Activated T-cell treated with anti-CD3 and anti-CD28 coated beads, Interleukin-2, amount 50 U/mL, for 72 hours (primary cell): ENCODE measurements at regions not wholly inside any gene's neighbourhood (a gene's known extent, or its start where the extent isn't known, plus 50 kb on each side); places are given as distances from the start of the nearest gene placed in this dataset.

ENCODE experiments used
- ATAC-seq, 2 donors: fragments of 150-1000 bp; cut with Tn5 transposase; replicated peaks in 1 of 2; 2 replicates each; pipeline ENCODE4 v1.10.0; 2021; ENCODE audit warnings: moderate library complexity in 2 of 2, mild to moderate bottlenecking in 1 of 2
- DNase-seq, 2 donors: peaks; one replicate each; pipeline ENCODE4 v3.0.0; 2021 to 2022; ENCODE audit warnings: mixed read lengths in 1 of 2
- H3K27ac Mint-ChIP-seq: one replicate; pipeline ENCODE4 v1.8.0; 2022; ENCODE audit warnings: mild to moderate bottlenecking, moderate library complexity, mixed read lengths
- H3K27me3 Mint-ChIP-seq: one replicate; pipeline ENCODE4 v1.8.0; 2022; ENCODE audit warnings: low read depth, mixed read lengths
- H3K36me3 Mint-ChIP-seq, 2 donors: one replicate each; pipeline ENCODE4 v1.8.0; 2022; ENCODE audit warnings: mixed read lengths in 2 of 2, mild to moderate bottlenecking in 1 of 2; ENCODE audit not compliant: insufficient read depth in 2 of 2
- H3K4me1 Mint-ChIP-seq: one replicate; pipeline ENCODE4 v1.8.0; 2022; ENCODE audit warnings: low read depth, mixed read lengths
- H3K4me3 Mint-ChIP-seq, 2 donors: one replicate each; pipeline ENCODE4 v1.8.0; 2022; ENCODE audit warnings: mild to moderate bottlenecking in 2 of 2, mixed read lengths in 2 of 2, moderate library complexity in 2 of 2
- H3K9me3 Mint-ChIP-seq, 2 donors: one replicate each; pipeline ENCODE4 v1.8.0; 2022; ENCODE audit warnings: mixed read lengths in 2 of 2

- no peak overlapping the region for H3K27ac Mint-ChIP-seq
- H3K4me3 Mint-ChIP-seq: no peak overlapping the region
- DNase-seq (no peak), ATAC-seq (no peak)
- H3K27me3 Mint-ChIP-seq: no peaks in the 10 kb centered on the region
- H3K36me3 Mint-ChIP-seq: no peaks in the 10 kb centered on the region
- peaks cover 2 to 4% of the 10 kb centered on the region in 2 donors for H3K9me3 Mint-ChIP-seq
- no peaks in the 10 kb centered on the region for H3K4me1 Mint-ChIP-seq
Measured at GRCh38 chr18:56189615-56190014, 448.8 kb downstream of the TXNL1 start.

GRCh38 chr18:56188529-56189275 is 449.7 kb downstream of the TXNL1 start:
- no peak overlapping the region for H3K4me3 Mint-ChIP-seq
- no peaks in the 10 kb centered on the region for H3K36me3 Mint-ChIP-seq
- H3K27ac Mint-ChIP-seq: no peak overlapping the region
- no peaks in the 10 kb centered on the region for H3K4me1 Mint-ChIP-seq
- no peak for ATAC-seq
- DNase-seq: no peak
- H3K27me3 Mint-ChIP-seq: no peaks in the 10 kb centered on the region
- H3K9me3 Mint-ChIP-seq: peaks cover 4 to 5% of the 10 kb centered on the region in 2 donors

GRCh38 chr18:56186319-56186718 is 452.1 kb downstream of the TXNL1 start:
- H3K4me1 Mint-ChIP-seq: no peaks in the 10 kb centered on the region
- H3K4me3 Mint-ChIP-seq: no peak overlapping the region
- no peak overlapping the region for H3K27ac Mint-ChIP-seq
- no peaks in the 10 kb centered on the region for H3K36me3 Mint-ChIP-seq
- DNase-seq: no peak
- no peak for ATAC-seq
- no peaks in the 10 kb centered on the region for H3K27me3 Mint-ChIP-seq
- peaks cover 5% of the 10 kb centered on the region in 2 donors for H3K9me3 Mint-ChIP-seq

- no peaks in the 10 kb centered on the region for H3K36me3 Mint-ChIP-seq
- no peak for DNase-seq
- H3K4me3 Mint-ChIP-seq: no peak overlapping the region
- no peak for ATAC-seq
- H3K27ac Mint-ChIP-seq: no peak overlapping the region
- H3K4me1 Mint-ChIP-seq: no peaks in the 10 kb centered on the region
- peaks cover 5% of the 10 kb centered on the region in 2 donors for H3K9me3 Mint-ChIP-seq
- H3K27me3 Mint-ChIP-seq: no peaks in the 10 kb centered on the region
Measured at GRCh38 chr18:56185126-56185525, 453.3 kb downstream of the TXNL1 start.

GRCh38 chr18:56176751-56177150 is 461.6 kb downstream of the TXNL1 start:
- H3K36me3 Mint-ChIP-seq: no peaks in the 10 kb centered on the region
- no peak overlapping the region for H3K27ac Mint-ChIP-seq

GRCh38 chr18:56175330-56176001 is 462.9 kb downstream of the TXNL1 start:
- peaks cover 0 to 3% of the 10 kb centered on the region in 2 donors for H3K9me3 Mint-ChIP-seq
- no peak overlapping the region for H3K4me3 Mint-ChIP-seq
- DNase-seq (no peak), ATAC-seq (no peak)
- no peak overlapping the region for H3K27ac Mint-ChIP-seq
- H3K36me3 Mint-ChIP-seq: no peaks in the 10 kb centered on the region
- H3K4me1 Mint-ChIP-seq: no peaks in the 10 kb centered on the region
- H3K27me3 Mint-ChIP-seq: no peaks in the 10 kb centered on the region

More at GRCh38 chr18:56176751-56177150, 461.6 kb downstream of the TXNL1 start:
- Mint-ChIP-seq H3K4me3 (no peak overlapping the region), H3K27me3 (no peaks in the 10 kb centered on the region), H3K9me3 (peaks cover 0 to 3% of the 10 kb centered on the region in 2 donors), H3K4me1 (no peaks in the 10 kb centered on the region)
- DNase-seq (no peak), ATAC-seq (no peak)

GRCh38 chr18:56173542-56174220 is 464.7 kb downstream of the TXNL1 start:
- no peak for ATAC-seq
- DNase-seq: no peak
- Mint-ChIP-seq H3K27me3 (no peaks in the 10 kb centered on the region), H3K4me1 (no peaks in the 10 kb centered on the region), H3K9me3 (peaks cover 0 to 11% of the 10 kb centered on the region in 2 donors), H3K27ac (no peak overlapping the region), H3K36me3 (no peaks in the 10 kb centered on the region), H3K4me3 (no peak overlapping the region)

GRCh38 chr18:56172527-56172926 is 465.9 kb downstream of the TXNL1 start:
- Mint-ChIP-seq H3K27ac (no peak overlapping the region), H3K9me3 (peaks cover 0 to 11% of the 10 kb centered on the region in 2 donors), H3K4me3 (no peak overlapping the region), H3K36me3 (no peaks in the 10 kb centered on the region), H3K27me3 (no peaks in the 10 kb centered on the region), H3K4me1 (no peaks in the 10 kb centered on the region)
- ATAC-seq: no peak
- DNase-seq: no peak

GRCh38 chr18:56171848-56172247 is 466.5 kb downstream of the TXNL1 start:
- Mint-ChIP-seq H3K4me1 (no peaks in the 10 kb centered on the region), H3K27ac (no peak overlapping the region), H3K27me3 (no peaks in the 10 kb centered on the region), H3K4me3 (no peak overlapping the region), H3K9me3 (peaks cover 0 to 11% of the 10 kb centered on the region in 2 donors), H3K36me3 (no peaks in the 10 kb centered on the region)
- DNase-seq (no peak), ATAC-seq (no peak)

GRCh38 chr18:56168049-56168781 is 470.2 kb downstream of the TXNL1 start:
- H3K36me3 Mint-ChIP-seq: no peaks in the 10 kb centered on the region
- ATAC-seq: no peak
- peaks cover 0 to 9% of the 10 kb centered on the region in 2 donors for H3K9me3 Mint-ChIP-seq
- H3K27ac Mint-ChIP-seq: no peak overlapping the region
- H3K4me1 Mint-ChIP-seq: no peaks in the 10 kb centered on the region
- no peak overlapping the region for H3K4me3 Mint-ChIP-seq
- no peak for DNase-seq
- no peaks in the 10 kb centered on the region for H3K27me3 Mint-ChIP-seq

GRCh38 chr18:56167366-56167765 is 471.0 kb downstream of the TXNL1 start:
- H3K36me3 Mint-ChIP-seq: no peaks in the 10 kb centered on the region
- peaks cover 0 to 9% of the 10 kb centered on the region in 2 donors for H3K9me3 Mint-ChIP-seq
- H3K4me1 Mint-ChIP-seq: no peaks in the 10 kb centered on the region
- H3K27me3 Mint-ChIP-seq: no peaks in the 10 kb centered on the region
- H3K4me3 Mint-ChIP-seq: no peak overlapping the region
- ATAC-seq (no peak), DNase-seq (no peak)
- H3K27ac Mint-ChIP-seq: no peak overlapping the region

GRCh38 chr18:56166914-56167313 is 471.5 kb downstream of the TXNL1 start:
- Mint-ChIP-seq H3K27ac (no peak overlapping the region), H3K4me3 (no peak overlapping the region), H3K9me3 (peaks cover 0 to 9% of the 10 kb centered on the region in 2 donors), H3K27me3 (no peaks in the 10 kb centered on the region), H3K4me1 (no peaks in the 10 kb centered on the region), H3K36me3 (no peaks in the 10 kb centered on the region)
- DNase-seq: no peak
- no peak for ATAC-seq
